Caco-2 (cell line): ENCODE measurements at regions not wholly inside any gene's neighbourhood (a gene's known extent, or its start where the extent isn't known, plus 50 kb on each side); places are given as distances from the start of the nearest gene placed in this dataset.
"Not testable (repeated sequence)": the region's sequence is repeated elsewhere in the genome, so short reads cannot be mapped to it uniquely, and the experiment has no call there.

Experiments used
- BruUV-seq: library from RNA; stranded (reverse); fragments of 400-500 nt; replicated peaks from 2 replicates; lab custom pipeline; 2021; lab: Mats Ljungman, UMichigan
- CTCF ChIA-PET: fragments of 300-600 bp; sonication (Branson Sonifier 250); formaldehyde crosslinking; loops from one replicate; lab custom pipeline; 2022; ENCODE audit warnings: antibody characterized with exemption; lab: Charles Lee
- POLR2A ChIA-PET: fragments of 300-600 bp; sonication (Branson Sonifier 250); formaldehyde crosslinking; loops from one replicate; lab custom pipeline; 2022; ENCODE audit warnings: antibody characterized with exemption; lab: Charles Lee
- DNase-seq, 2 experiments: peaks; one replicate each; pipeline versions ENCODE4 v3.0.0 to v3.0.0-alpha.2; 2020 to 2022
- H3K27me3 ChIP-seq: replicated peaks from 2 replicates; pipeline ENCODE4 v1.6.0; 2011; ENCODE audit warnings: low read length; ENCODE audit not compliant: control insufficient read depth, insufficient read depth
- H3K36me3 ChIP-seq: 2 replicates; pipeline ENCODE4 v1.5.1; 2011; ENCODE audit warnings: low read length; ENCODE audit not compliant: control insufficient read depth, insufficient read depth
- H3K4me1 ChIP-seq: fragments of 250-450 bp; sonication (Bioruptor Pico); 2 replicates; pipeline ENCODE4 v1.5.1; 2020; ENCODE audit warnings: mild to moderate bottlenecking
- H3K4me3 ChIP-seq: 2 replicates; pipeline ENCODE4 v1.5.1; 2011; ENCODE audit warnings: low read depth, mild to moderate bottlenecking, control low read depth, low read length
- H3K9me3 ChIP-seq: fragments of 250-450 bp; sonication (Bioruptor Pico); 2 replicates; pipeline ENCODE4 v1.5.1; 2020; ENCODE audit warnings: mild to moderate bottlenecking, moderate library complexity
- H3K27ac Mint-ChIP-seq: one replicate; pipeline ENCODE4 v1.8.0; 2022; ENCODE audit warnings: mixed read lengths; ENCODE audit not compliant: unreplicated experiment
- H3K27me3 Mint-ChIP-seq: one replicate; pipeline ENCODE4 v1.8.0; 2022; ENCODE audit warnings: mixed read lengths; ENCODE audit not compliant: insufficient read depth, unreplicated experiment
- H3K36me3 Mint-ChIP-seq: one replicate; pipeline ENCODE4 v1.8.0; 2022; ENCODE audit warnings: mild to moderate bottlenecking, mixed read lengths; ENCODE audit not compliant: insufficient read depth, unreplicated experiment
- H3K4me1 Mint-ChIP-seq: one replicate; pipeline ENCODE4 v1.8.0; 2022; ENCODE audit warnings: low read depth, mixed read lengths; ENCODE audit not compliant: unreplicated experiment
- H3K4me3 Mint-ChIP-seq: one replicate; pipeline ENCODE4 v1.8.0; 2022; ENCODE audit warnings: mild to moderate bottlenecking, moderate library complexity, mixed read lengths; ENCODE audit not compliant: unreplicated experiment
- H3K9me3 Mint-ChIP-seq: one replicate; pipeline ENCODE4 v1.8.0; 2022; ENCODE audit warnings: mixed read lengths; ENCODE audit not compliant: unreplicated experiment
- intact Hi-C: fragments of 100-400 bp; cut with micrococcal nuclease; formaldehyde crosslinking; loops from one replicate; pipeline ENCODE4 v1.10.0; 2022; ENCODE audit not compliant: unreplicated experiment
- TF ChIP-seq, protein P1 (sequence below), 2 experiments: fragments of 200-600 bp in 1 of 2; IDR thresholded peaks; 1 replicate in 1 of 2; 2 replicates in 1 of 2; pipeline versions ENCODE4 v1.5.1 to v1.8.0; 2011 to 2022; ENCODE audit warnings: antibody characterized with exemption in 1 of 2, control low read depth in 1 of 2, inconsistent platforms in 1 of 2, low read depth in 1 of 2, low read length in 1 of 2, mild to moderate bottlenecking in 1 of 2, moderate library complexity in 1 of 2; ENCODE audit not compliant: insufficient read depth in 1 of 2, severe bottlenecking in 1 of 2, unreplicated experiment in 1 of 2

DNA sequence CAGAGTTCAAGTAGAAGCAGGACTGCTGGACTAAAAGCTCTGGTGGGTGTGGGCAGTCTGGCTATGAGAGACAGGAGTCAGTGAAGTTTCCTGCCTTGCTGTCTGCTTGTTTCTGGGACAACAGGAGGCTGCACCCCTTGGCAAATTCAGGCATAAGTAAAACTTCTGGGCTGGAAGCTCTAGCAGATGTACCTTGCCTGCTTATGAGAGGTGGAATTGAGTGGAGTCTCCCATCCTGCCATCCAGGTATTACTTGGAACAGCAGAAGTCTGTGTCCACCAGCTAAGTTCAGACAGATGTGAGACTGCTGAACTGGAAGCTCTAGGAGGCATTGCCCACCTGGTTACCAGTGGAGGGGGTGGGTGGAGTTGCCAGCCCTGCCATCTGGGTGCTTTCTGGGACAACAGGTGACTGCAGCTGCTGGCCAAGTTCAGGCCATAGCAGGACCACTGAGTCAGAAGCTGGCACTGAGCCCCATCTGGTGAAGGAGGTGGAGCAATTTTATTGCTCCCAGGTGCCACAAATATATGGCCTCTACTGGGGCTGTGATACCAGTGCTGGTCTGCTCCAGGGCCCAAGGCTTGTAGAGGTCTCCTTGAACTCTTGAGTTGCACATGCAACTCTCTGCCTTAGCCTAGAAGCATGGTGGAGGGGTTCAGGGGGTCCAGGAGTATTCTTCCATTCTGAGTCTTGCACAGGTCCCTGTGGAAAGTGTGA, 199.4 kb upstream of the FN1 start:
- Histone ChIP-seq H3K4me3 (no peak overlapping the region), H3K36me3 (no peaks in the 10 kb centered on the region), H3K9me3 (peaks cover 31% of the 10 kb centered on the region), H3K4me1 (no peaks in the 10 kb centered on the region), H3K27me3 (no peaks in the 10 kb centered on the region)
- Mint-ChIP-seq H3K4me1 (peaks cover 6% of the 10 kb centered on the region), H3K36me3 (no peaks in the 10 kb centered on the region), H3K9me3 (peaks cover 90% of the 10 kb centered on the region), H3K4me3 (no peak overlapping the region), H3K27ac (no peak overlapping the region), H3K27me3 (no peaks in the 10 kb centered on the region)
- intact Hi-C loops: no loop called here
- no peak for DNase-seq
- TF ChIP-seq, protein P1, sequence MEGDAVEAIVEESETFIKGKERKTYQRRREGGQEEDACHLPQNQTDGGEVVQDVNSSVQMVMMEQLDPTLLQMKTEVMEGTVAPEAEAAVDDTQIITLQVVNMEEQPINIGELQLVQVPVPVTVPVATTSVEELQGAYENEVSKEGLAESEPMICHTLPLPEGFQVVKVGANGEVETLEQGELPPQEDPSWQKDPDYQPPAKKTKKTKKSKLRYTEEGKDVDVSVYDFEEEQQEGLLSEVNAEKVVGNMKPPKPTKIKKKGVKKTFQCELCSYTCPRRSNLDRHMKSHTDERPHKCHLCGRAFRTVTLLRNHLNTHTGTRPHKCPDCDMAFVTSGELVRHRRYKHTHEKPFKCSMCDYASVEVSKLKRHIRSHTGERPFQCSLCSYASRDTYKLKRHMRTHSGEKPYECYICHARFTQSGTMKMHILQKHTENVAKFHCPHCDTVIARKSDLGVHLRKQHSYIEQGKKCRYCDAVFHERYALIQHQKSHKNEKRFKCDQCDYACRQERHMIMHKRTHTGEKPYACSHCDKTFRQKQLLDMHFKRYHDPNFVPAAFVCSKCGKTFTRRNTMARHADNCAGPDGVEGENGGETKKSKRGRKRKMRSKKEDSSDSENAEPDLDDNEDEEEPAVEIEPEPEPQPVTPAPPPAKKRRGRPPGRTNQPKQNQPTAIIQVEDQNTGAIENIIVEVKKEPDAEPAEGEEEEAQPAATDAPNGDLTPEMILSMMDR (IDR thresholded peaks at IDR 0.05; ENCODE audit: insufficient read depth in 1 of 2, low read depth in 1 of 2, low read length in 1 of 2, severe bottlenecking in 1 of 2, unreplicated experiment in 1 of 2): no peak
- ChIA-PET CTCF (interaction anchor here (0.6 to 0.8 kb wide), 2 partner anchors 66 to 129 kb away, joined by 3 read pairs; no protein-coding TSS in a partner anchor), POLR2A (interaction anchor here (0.7 kb wide), 1 partner anchor 38 kb away, joined by 3 read pairs; no protein-coding TSS in a partner anchor)
- no TSS peak for BruUV-seq

DNA sequence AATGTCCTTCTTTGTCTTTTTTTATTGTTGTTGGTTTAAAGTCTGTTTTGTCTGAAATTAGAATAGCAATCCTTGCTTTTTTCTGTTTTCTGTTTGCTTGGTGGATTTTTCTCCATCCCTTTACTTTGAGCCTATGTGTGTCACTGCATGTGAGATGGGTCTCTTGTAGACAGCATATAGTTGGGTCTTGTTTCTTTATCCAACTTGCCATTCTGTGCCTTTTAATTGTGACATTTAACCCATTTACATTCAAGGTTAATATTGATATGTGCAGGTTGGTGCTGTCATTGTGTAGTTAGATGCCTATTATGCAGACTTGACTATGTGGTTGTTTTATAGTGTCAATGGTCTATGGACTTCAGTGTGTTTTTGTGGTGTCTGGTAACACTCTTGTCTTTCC, 197.5 kb upstream of the FN1 start:
- H3K9me3 ChIP-seq: peaks cover 29% of the 10 kb centered on the region
- Mint-ChIP-seq H3K9me3 (peaks cover 71% of the 10 kb centered on the region), H3K4me3 (no peak overlapping the region), H3K27ac (no peak overlapping the region), H3K36me3 (no peaks in the 10 kb centered on the region), H3K27me3 (no peaks in the 10 kb centered on the region), H3K4me1 (peaks cover 6% of the 10 kb centered on the region)
- DNase-seq: no peak
- H3K27me3 ChIP-seq: no peaks in the 10 kb centered on the region
- BruUV-seq: no TSS peak
- H3K4me3 ChIP-seq: no peak overlapping the region
- intact Hi-C loops: no loop called here
- POLR2A ChIA-PET: no interaction called here
- no peaks in the 10 kb centered on the region for H3K36me3 ChIP-seq
- H3K4me1 ChIP-seq: no peaks in the 10 kb centered on the region
- TF ChIP-seq, protein P1 (IDR thresholded peaks at IDR 0.05; ENCODE audit: insufficient read depth in 1 of 2, low read depth in 1 of 2, low read length in 1 of 2, severe bottlenecking in 1 of 2, unreplicated experiment in 1 of 2): no peak
- CTCF ChIA-PET: no interaction called here

DNA sequence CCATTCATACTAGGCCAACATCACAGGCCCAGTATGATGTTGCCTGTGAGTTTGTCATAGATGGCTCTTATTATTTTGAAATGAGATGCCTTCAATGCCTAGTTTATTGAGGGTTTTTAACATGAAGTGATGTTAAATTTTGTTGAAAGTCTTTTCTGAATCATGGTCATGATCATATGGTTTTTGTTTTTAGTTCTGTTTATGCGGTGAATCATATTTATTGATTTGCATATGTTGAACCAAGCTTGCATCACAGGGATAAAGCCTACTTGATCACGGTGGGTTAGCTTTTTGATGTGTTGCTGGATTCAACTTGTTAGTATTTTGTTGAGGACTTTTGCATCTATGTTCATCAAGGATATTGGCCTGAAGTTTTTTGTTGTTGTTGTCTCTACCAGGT, 195.8 kb upstream of the FN1 start:
- intact Hi-C loops: no loop called here
- H3K27me3 Mint-ChIP-seq: no peaks in the 10 kb centered on the region
- Histone ChIP-seq H3K4me1 (no peaks in the 10 kb centered on the region), H3K36me3 (no peaks in the 10 kb centered on the region), H3K9me3 (peaks cover 22% of the 10 kb centered on the region), H3K4me3 (no peak overlapping the region), H3K27me3 (no peaks in the 10 kb centered on the region)
- H3K4me1 Mint-ChIP-seq: peaks cover 12% of the 10 kb centered on the region
- DNase-seq: no peak
- ChIA-PET POLR2A (interaction anchor here (0.6 kb wide), 1 partner anchor 442 kb away, joined by 3 read pairs; no protein-coding TSS in a partner anchor), CTCF (no interaction called here)
- no TSS peak for BruUV-seq
- H3K4me3 Mint-ChIP-seq: no peak overlapping the region
- TF ChIP-seq, protein P1 (IDR thresholded peaks at IDR 0.05; ENCODE audit: insufficient read depth in 1 of 2, low read depth in 1 of 2, low read length in 1 of 2, severe bottlenecking in 1 of 2, unreplicated experiment in 1 of 2): no peak
- H3K36me3 Mint-ChIP-seq: no peaks in the 10 kb centered on the region
- peaks cover 60% of the 10 kb centered on the region for H3K9me3 Mint-ChIP-seq
- no peak overlapping the region for H3K27ac Mint-ChIP-seq

DNA sequence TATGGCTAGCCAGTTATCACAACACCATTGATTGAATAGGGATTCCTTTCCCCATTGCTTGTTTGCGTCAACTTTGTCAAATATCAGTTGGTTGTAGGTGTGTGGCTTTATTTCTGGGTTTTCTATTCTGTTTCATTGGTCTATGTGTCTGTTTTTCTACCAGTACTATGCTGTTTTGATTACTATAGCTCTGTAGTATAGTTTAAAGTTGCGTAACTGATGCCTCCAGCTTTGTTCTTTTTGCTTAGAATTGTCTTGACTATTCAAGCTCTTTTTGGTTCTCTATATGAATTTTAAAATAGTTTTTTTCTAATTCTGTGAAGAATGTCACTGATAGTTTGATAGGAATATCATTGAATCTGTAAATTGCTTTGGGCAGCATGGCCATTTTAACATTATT, 194.9 kb upstream of the FN1 start:
- H3K4me3 ChIP-seq, H3K4me1 ChIP-seq, H3K36me3 ChIP-seq, H3K27me3 ChIP-seq, H3K27me3 Mint-ChIP-seq, POLR2A ChIA-PET, H3K36me3 Mint-ChIP-seq, BruUV-seq, H3K27ac Mint-ChIP-seq, H3K4me3 Mint-ChIP-seq, DNase-seq, intact Hi-C loops, CTCF ChIA-PET: not testable (repeated sequence)
- peaks cover 19% of the 10 kb centered on the region for H3K9me3 ChIP-seq
- Mint-ChIP-seq H3K9me3 (peaks cover 51% of the 10 kb centered on the region), H3K4me1 (peaks cover 14% of the 10 kb centered on the region)
